ENCODE measurements at regions not wholly inside any gene's neighbourhood (a gene's known extent, or its start where the extent isn't known, plus 50 kb on each side); places are given as distances from the start of the nearest gene placed in this dataset.

DNA sequence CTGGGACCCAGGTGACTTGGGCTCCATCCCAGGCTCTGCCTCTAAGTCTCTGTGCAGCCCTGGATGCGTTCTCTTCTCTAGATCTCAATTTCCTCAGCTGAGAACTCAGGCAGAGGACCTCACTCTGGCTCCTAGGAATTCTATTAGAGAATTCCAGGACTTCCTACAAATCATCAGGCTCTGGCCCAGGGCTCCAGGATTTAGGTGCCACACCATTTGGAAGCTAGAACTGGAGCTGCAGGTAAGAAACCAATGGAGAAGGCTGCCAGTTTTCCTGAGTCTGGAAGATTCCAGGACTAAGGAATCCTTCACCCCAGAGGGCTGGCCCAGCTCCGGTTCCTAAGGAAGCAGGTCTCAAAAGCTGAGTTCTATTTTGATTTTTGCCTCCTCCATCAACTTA, 189.8 kb upstream of the CDH5 start:
- H3K4me2 ChIP-seq (ENCODE audit: low read length) = no peak overlapping the region

More for the DNA sequence above, 189.8 kb upstream of the CDH5 start:
- Histone ChIP-seq H3K27me3 (ENCODE audit: insufficient read depth, low read length) (peaks cover 6% of the 10 kb centered on the region; the same call in 1 of the 2 replicates), H3K9ac (ENCODE audit: low read length) (no peak overlapping the region), H4K20me1 (ENCODE audit: insufficient read depth) (no peaks in the 10 kb centered on the region), H2AFZ (ENCODE audit: low read depth, low read length, poor library complexity, severe bottlenecking) (no peak overlapping the region), H3K4me3 (replicated peaks in 1 of 2; ENCODE audit: low read depth in 1 of 2, low read length in 2 of 2) (no peak overlapping the region), H3K9me3 (ENCODE audit: control insufficient read depth in 1 of 2, insufficient read depth in 1 of 2, low read depth in 1 of 2, low read length in 2 of 2) (no peaks in the 10 kb centered on the region), H3K4me1 (ENCODE audit: control insufficient read depth in 1 of 2, insufficient read depth in 2 of 2, low read length in 2 of 2) (no peaks in the 10 kb centered on the region), H3K79me2 (ENCODE audit: insufficient read depth, low read length) (no peaks in the 10 kb centered on the region), H3K36me3 (ENCODE audit: control insufficient read depth in 1 of 2, insufficient read depth in 2 of 2, low read length in 2 of 2) (no peaks in the 10 kb centered on the region), H3K27ac (ENCODE audit: low read depth, low read length) (no peak overlapping the region), H3K9me2 (ENCODE audit: insufficient read depth) (no peaks in the 10 kb centered on the region)
- RAD21 ChIA-PET (ENCODE audit: low non-redundant PET in 1 of 2, low total read pairs in 2 of 2, uncharacterized antibody in 2 of 2, unreplicated experiment in 2 of 2) = no interaction called here
- BruUV-seq (replicated peaks) = no TSS peak
- no peak for TF ChIP-seq ZBTB33 (IDR thresholded peaks at IDR 0.05; ENCODE audit: extremely low read depth, insufficient replicate concordance, low read length)
- TF ChIP-seq, protein P1, sequence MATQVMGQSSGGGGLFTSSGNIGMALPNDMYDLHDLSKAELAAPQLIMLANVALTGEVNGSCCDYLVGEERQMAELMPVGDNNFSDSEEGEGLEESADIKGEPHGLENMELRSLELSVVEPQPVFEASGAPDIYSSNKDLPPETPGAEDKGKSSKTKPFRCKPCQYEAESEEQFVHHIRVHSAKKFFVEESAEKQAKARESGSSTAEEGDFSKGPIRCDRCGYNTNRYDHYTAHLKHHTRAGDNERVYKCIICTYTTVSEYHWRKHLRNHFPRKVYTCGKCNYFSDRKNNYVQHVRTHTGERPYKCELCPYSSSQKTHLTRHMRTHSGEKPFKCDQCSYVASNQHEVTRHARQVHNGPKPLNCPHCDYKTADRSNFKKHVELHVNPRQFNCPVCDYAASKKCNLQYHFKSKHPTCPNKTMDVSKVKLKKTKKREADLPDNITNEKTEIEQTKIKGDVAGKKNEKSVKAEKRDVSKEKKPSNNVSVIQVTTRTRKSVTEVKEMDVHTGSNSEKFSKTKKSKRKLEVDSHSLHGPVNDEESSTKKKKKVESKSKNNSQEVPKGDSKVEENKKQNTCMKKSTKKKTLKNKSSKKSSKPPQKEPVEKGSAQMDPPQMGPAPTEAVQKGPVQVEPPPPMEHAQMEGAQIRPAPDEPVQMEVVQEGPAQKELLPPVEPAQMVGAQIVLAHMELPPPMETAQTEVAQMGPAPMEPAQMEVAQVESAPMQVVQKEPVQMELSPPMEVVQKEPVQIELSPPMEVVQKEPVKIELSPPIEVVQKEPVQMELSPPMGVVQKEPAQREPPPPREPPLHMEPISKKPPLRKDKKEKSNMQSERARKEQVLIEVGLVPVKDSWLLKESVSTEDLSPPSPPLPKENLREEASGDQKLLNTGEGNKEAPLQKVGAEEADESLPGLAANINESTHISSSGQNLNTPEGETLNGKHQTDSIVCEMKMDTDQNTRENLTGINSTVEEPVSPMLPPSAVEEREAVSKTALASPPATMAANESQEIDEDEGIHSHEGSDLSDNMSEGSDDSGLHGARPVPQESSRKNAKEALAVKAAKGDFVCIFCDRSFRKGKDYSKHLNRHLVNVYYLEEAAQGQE (IDR thresholded peaks at IDR 0.05; ENCODE audit: low read depth) = no peak
- no peak for TF ChIP-seq POLR2A (IDR thresholded peaks at IDR 0.05; ENCODE audit: borderline replicate concordance, extremely low read depth, insufficient read depth, insufficient read length)
- no peak for TF ChIP-seq ZNF274 (IDR thresholded peaks at IDR 0.05; ENCODE audit: low read depth, low read length)
- no peak for TF ChIP-seq CEBPB (IDR thresholded peaks at IDR 0.05; ENCODE audit: low read depth)
- TF ChIP-seq YY1 (IDR thresholded peaks at IDR 0.05; ENCODE audit: extremely low read depth, insufficient replicate concordance, low read depth, low read length) = no peak
- no peak for TF ChIP-seq ZFX (IDR thresholded peaks at IDR 0.05)
- no peak for TF ChIP-seq TCF7L2 (IDR thresholded peaks at IDR 0.05; ENCODE audit: borderline replicate concordance, extremely low read depth, insufficient read depth, insufficient read length)
- CTCF ChIA-PET = no interaction called here
- DNase-seq (ENCODE audit: low read depth, low spot score) (no peak), ATAC-seq (no peak)
- intact Hi-C loops (cut with micrococcal nuclease) = loop anchor here (10.0 kb wide), 1 partner anchor 62 kb away; no protein-coding TSS in a partner anchor
- POLR2A ChIA-PET = no interaction called here
